ENCODE measurements at regions not wholly inside any gene's neighbourhood (a gene's known extent, or its start where the extent isn't known, plus 50 kb on each side); places are given as distances from the start of the nearest gene placed in this dataset.
"Not testable (repeated sequence)": the region's sequence is repeated elsewhere in the genome, so short reads cannot be mapped to it uniquely, and the experiment has no call there.

DNA sequence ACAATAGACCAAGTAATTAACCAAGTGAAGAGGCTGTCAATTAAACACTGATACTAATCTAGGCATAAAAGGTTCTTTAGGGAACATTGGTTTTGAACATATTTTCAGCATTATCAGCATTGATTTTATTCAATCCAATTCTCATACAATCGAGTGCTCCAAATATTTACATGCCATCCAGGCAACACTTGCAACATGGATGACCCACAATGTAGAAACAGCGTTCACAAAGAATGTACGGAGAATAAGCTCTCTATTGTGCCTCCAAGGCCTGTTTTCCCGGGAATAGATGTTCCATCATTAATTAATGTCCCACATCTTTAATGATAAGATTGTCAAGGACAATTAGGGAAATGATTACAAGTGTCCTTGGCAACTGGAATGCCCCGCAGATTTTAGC, 117.4 kb downstream of the RFX6 start:
- no peaks in the 10 kb centered on the region for H3K9me3 ChIP-seq
- intact Hi-C loops (cut with DNase I; ENCODE audit: low total_unique reads): no loop called here
- no peak overlapping the region for H3K4me3 ChIP-seq
- no peak overlapping the region for H3K27ac ChIP-seq
- no peaks in the 10 kb centered on the region for H3K27me3 ChIP-seq
- TF ChIP-seq, protein P1, sequence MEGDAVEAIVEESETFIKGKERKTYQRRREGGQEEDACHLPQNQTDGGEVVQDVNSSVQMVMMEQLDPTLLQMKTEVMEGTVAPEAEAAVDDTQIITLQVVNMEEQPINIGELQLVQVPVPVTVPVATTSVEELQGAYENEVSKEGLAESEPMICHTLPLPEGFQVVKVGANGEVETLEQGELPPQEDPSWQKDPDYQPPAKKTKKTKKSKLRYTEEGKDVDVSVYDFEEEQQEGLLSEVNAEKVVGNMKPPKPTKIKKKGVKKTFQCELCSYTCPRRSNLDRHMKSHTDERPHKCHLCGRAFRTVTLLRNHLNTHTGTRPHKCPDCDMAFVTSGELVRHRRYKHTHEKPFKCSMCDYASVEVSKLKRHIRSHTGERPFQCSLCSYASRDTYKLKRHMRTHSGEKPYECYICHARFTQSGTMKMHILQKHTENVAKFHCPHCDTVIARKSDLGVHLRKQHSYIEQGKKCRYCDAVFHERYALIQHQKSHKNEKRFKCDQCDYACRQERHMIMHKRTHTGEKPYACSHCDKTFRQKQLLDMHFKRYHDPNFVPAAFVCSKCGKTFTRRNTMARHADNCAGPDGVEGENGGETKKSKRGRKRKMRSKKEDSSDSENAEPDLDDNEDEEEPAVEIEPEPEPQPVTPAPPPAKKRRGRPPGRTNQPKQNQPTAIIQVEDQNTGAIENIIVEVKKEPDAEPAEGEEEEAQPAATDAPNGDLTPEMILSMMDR (IDR thresholded peaks at IDR 0.05 in 4 of 5, conservative IDR thresholded peaks at IDR 0.05 in 1 of 5): no peak
- TF ChIP-seq POLR2A (IDR thresholded peaks at IDR 0.05): no peak
- H3K36me3 ChIP-seq: no peaks in the 10 kb centered on the region
- in situ Hi-C loops (cut with MboI; ENCODE audit: low sequenced_read_pairs in 4 of 4): loop anchor here in 1 of 4 donors (25.0 kb wide), 1 partner anchor 568 kb away; no protein-coding TSS in a partner anchor
- DNase-seq: no peak
- peaks cover 16 to 26% of the 10 kb centered on the region in 2 donors for H3K4me1 ChIP-seq
- ATAC-seq: no peak

DNA sequence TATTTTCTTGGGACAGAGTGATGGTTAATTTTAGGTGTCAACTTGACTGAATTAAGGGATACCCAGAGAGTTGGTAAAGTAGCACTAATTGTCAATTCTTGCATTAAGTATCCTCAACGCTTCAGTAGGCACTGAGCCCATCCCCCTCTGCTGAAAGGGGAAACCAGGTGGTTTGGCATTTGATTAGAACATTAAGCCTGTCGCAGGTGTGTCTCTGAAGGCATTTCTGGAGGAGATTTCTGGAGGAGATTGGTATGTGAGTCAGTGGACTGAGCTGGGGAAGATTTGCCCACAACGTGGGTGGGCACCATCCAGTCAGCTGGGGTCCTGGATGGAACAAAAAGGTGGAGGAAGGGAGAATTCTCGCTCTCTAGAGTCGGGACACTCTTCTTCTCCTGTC, 119.8 kb downstream of the RFX6 start:
- no peaks in the 10 kb centered on the region for H3K27me3 ChIP-seq
- intact Hi-C loops (cut with DNase I; ENCODE audit: low total_unique reads) (no loop called here), in situ Hi-C loops (cut with MboI; ENCODE audit: low sequenced_read_pairs in 4 of 4) (loop anchor here in 1 of 4 donors (25.0 kb wide), 1 partner anchor 565 kb away; no protein-coding TSS in a partner anchor)
- H3K36me3 ChIP-seq: no peaks in the 10 kb centered on the region
- TF ChIP-seq, protein P1 (IDR thresholded peaks at IDR 0.05 in 4 of 5, conservative IDR thresholded peaks at IDR 0.05 in 1 of 5): no peak
- no peak for TF ChIP-seq POLR2A (IDR thresholded peaks at IDR 0.05)
- no peak for DNase-seq
- no peaks in the 10 kb centered on the region for H3K9me3 ChIP-seq
- H3K4me3 ChIP-seq: no peak overlapping the region
- ATAC-seq: no peak
- H3K4me1 ChIP-seq: peaks cover 12 to 17% of the 10 kb centered on the region in 2 donors
- no peak overlapping the region for H3K27ac ChIP-seq

DNA sequence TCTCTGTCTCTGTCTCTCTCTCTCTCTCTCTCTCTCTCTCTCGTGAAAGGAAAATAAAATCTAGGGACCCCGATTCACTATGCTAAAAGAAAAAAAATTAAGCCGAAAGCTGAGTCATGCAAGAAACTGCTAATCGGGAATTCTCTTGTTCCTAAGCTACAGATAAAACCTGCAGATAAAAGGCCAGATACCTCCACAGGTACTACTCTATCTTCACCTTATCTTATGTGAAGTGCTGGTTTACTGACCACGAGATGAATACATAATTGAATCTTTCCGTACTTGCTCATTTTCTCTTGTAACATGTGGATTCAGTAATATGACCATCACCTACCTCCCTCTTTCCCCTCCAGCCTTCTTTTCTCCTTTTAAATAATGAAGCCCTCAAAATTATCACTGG, 120.5 kb downstream of the RFX6 start:
- H3K36me3 ChIP-seq: no peaks in the 10 kb centered on the region
- H3K27me3 ChIP-seq: no peaks in the 10 kb centered on the region

DNA sequence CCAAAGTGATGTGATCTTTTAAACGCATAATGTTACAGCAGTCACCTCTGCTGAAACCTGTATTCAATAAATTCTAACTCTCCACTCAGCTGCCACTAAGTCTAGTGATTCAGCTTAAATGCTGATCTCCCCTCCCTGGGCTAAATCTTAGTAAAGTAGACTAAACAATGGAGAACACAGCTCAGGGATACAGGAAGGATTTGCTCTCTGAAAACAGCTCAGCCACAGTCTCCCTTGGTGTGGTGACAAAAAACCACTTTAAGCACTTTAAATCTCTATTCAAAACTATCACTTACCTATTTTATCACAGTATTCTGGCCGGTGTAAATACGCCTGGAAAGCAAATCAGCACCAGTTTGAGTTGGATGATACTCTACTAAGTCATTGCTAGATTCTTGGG, 130.6 kb downstream of the RFX6 start:
- no peaks in the 10 kb centered on the region for H3K27me3 ChIP-seq
- no peaks in the 10 kb centered on the region for H3K36me3 ChIP-seq
- TF ChIP-seq, protein P1 (IDR thresholded peaks at IDR 0.05 in 4 of 5, conservative IDR thresholded peaks at IDR 0.05 in 1 of 5): no peak
- TF ChIP-seq POLR2A (IDR thresholded peaks at IDR 0.05): no peak
- no peaks in the 10 kb centered on the region for H3K4me1 ChIP-seq
- no peak for DNase-seq
- H3K4me3 ChIP-seq: no peak overlapping the region
- intact Hi-C loops (cut with DNase I; ENCODE audit: low total_unique reads) (no loop called here), in situ Hi-C loops (cut with MboI; ENCODE audit: low sequenced_read_pairs in 4 of 4) (no loop called here)
- no peak overlapping the region for H3K27ac ChIP-seq
- ATAC-seq: no peak
- no peaks in the 10 kb centered on the region for H3K9me3 ChIP-seq

More for the DNA sequence above, 120.5 kb downstream of the RFX6 start:
- ATAC-seq (no peak), DNase-seq (no peak)
- in situ Hi-C loops (cut with MboI; ENCODE audit: low sequenced_read_pairs in 4 of 4): loop anchor here in 1 of 4 donors (25.0 kb wide), 1 partner anchor 565 kb away; no protein-coding TSS in a partner anchor
- TF ChIP-seq, protein P1 (IDR thresholded peaks at IDR 0.05 in 4 of 5, conservative IDR thresholded peaks at IDR 0.05 in 1 of 5): no peak
- TF ChIP-seq POLR2A (IDR thresholded peaks at IDR 0.05): no peak
- intact Hi-C loops (cut with DNase I; ENCODE audit: low total_unique reads): no loop called here
- peaks cover 9 to 10% of the 10 kb centered on the region in 2 donors for H3K4me1 ChIP-seq
- no peak overlapping the region for H3K27ac ChIP-seq
- no peaks in the 10 kb centered on the region for H3K9me3 ChIP-seq
- H3K4me3 ChIP-seq: no peak overlapping the region

DNA sequence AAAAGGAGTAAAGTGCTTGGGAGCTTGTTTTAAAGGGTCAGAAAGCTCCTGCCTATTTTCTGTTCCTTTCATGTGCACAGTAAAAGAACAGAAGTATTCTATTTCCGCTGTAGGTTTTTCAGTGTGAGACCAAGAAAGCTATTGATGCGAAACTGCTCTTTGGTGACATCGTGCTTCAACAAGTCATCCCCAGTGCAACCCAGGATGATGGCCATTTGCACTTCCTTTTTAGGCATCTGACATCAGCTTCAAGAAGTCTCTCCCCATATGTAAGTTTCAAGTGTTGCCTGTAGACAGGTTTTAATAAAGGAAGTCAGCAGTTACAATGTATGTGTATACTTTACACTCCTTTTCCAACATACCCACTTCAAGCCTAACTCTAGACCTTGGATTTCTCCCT, 131.6 kb downstream of the RFX6 start:
- Histone ChIP-seq H3K4me1 (no peaks in the 10 kb centered on the region), H3K4me3 (no peak overlapping the region), H3K27me3 (no peaks in the 10 kb centered on the region), H3K9me3 (no peaks in the 10 kb centered on the region), H3K36me3 (no peaks in the 10 kb centered on the region), H3K27ac (no peak overlapping the region)
- TF ChIP-seq, protein P1 (IDR thresholded peaks at IDR 0.05 in 4 of 5, conservative IDR thresholded peaks at IDR 0.05 in 1 of 5): no peak
- intact Hi-C loops (cut with DNase I; ENCODE audit: low total_unique reads) (no loop called here), in situ Hi-C loops (cut with MboI; ENCODE audit: low sequenced_read_pairs in 4 of 4) (no loop called here)
- no peak for DNase-seq
- ATAC-seq: no peak

DNA sequence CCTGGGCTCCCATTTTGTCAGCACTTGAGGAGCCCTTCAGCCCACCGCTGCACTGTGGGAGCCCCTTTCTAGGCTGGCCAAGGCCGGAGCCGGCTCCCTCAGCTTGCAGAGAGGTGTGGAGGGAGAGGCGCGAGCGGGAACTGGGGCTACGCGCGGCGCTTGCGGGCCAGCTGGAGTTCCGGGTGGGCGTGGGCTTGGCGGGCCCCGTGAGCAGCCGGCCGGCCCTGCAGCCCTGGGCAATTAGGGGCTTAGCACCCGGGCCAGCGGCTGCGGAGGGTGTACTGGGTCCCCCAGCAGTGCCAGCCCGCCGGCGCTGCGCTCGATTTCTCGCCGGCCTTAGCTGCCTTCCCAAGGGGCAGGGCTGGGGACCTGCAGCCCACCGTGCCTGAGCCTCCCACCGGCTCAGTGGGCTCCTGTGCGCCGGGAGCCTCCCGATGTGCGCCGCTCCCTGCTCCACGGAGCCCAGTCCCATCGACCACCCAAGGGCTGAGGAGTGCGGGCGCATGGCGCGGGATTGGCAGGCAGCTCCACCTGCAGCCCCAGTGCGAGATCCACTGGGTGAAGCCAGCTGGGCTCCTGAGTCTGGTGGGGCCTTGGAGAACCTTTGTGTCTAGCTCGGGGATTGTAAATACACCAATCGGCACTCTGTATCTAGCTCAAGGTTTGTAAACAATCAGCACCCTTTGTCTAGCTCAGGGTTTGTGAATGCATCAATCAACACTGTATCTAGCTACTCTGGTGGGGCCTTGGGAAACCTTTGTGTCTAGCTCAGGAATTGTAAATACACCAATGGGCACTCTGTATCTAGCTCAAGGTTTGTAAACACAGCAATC, 137.8 kb downstream of the RFX6 start:
- intact Hi-C loops (cut with DNase I; ENCODE audit: low total_unique reads); H3K27me3 ChIP-seq; H3K4me3 ChIP-seq; in situ Hi-C loops (cut with MboI; ENCODE audit: low sequenced_read_pairs in 4 of 4); DNase-seq; H3K9me3 ChIP-seq; ATAC-seq; H3K36me3 ChIP-seq; H3K4me1 ChIP-seq; H3K27ac ChIP-seq: not testable (repeated sequence)

DNA sequence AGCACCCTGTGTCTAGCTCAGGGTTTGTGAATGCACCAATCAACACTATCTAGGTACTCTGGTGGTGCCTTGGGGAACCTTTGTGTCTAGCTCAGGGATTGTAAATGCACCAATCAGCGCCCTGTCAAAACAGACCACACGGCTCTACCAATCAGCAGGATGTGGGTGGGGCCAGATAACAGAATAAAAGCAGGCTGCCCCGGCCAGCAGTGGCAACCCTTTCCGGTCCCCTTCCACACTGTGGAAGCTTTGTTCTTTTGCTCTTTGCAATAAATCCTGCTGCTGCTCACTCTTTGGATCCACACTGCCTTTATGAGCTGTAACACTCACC, 138.4 kb downstream of the RFX6 start:
- intact Hi-C loops (cut with DNase I; ENCODE audit: low total_unique reads); H3K27me3 ChIP-seq; H3K4me1 ChIP-seq; H3K4me3 ChIP-seq; H3K27ac ChIP-seq; ATAC-seq; H3K36me3 ChIP-seq; in situ Hi-C loops (cut with MboI; ENCODE audit: low sequenced_read_pairs in 4 of 4); H3K9me3 ChIP-seq; DNase-seq: not testable (repeated sequence)

Measured in gastrocnemius medialis (tissue), 4 donors.